HEK293 (cell line): ENCODE measurements at regions not wholly inside any gene's neighbourhood (a gene's known extent, or its start where the extent isn't known, plus 50 kb on each side); places are given as distances from the start of the nearest gene placed in this dataset.

ENCODE experiments used
- CTCF ChIA-PET: fragments of 350-600 bp; formaldehyde crosslinking; extraction: SDS; loops from one replicate; lab custom pipeline; 2021; ENCODE audit warnings: antibody characterized with exemption; lab: Yijun Ruan, JAX
- POLR2A ChIA-PET: fragments of 300-600 bp; formaldehyde crosslinking; extraction: SDS; loops from one replicate; lab custom pipeline; 2020; ENCODE audit warnings: antibody characterized with exemption, inconsistent platforms; lab: Yijun Ruan, JAX
- H3K27ac ChIP-seq: fragments of 200-500 bp; sonication (Bioruptor generic); 2 replicates; pipeline ENCODE4 v1.5.1; 2014; ENCODE audit warnings: low read depth, low read length, control low read depth, inconsistent platforms; ENCODE audit errors: extremely low read depth
- H3K36me3 ChIP-seq, 2 experiments: fragments of 200-500 bp in 1 of 2; sonication (Bioruptor generic) in 1 of 2; 1 replicate in 1 of 2; 2 replicates in 1 of 2; pipeline ENCODE4 v1.5.1; 2014 to 2017; ENCODE audit warnings: inconsistent platforms in 2 of 2, low read length in 2 of 2; ENCODE audit not compliant: control insufficient read depth in 2 of 2, insufficient read depth in 1 of 2
- H3K4me1 ChIP-seq: fragments of 200-500 bp; sonication (Bioruptor generic); 2 replicates; pipeline ENCODE4 v1.5.1; 2014; ENCODE audit warnings: mild to moderate bottlenecking, low read length, inconsistent platforms; ENCODE audit not compliant: control insufficient read depth, insufficient read depth
- H3K4me3 ChIP-seq: 2 replicates; pipeline ENCODE4 v1.5.1; 2011; ENCODE audit warnings: low read depth, mild to moderate bottlenecking, control low read depth, low read length, moderate library complexity
- H3K9me3 ChIP-seq: fragments of 200-500 bp; sonication (Bioruptor generic); 2 replicates; pipeline ENCODE4 v1.5.1; 2014; ENCODE audit warnings: low read depth, low read length, inconsistent platforms; ENCODE audit not compliant: control insufficient read depth, insufficient read depth
- KLF1 ChIP-seq: fragments of 450-650 bp; formaldehyde crosslinking; IDR thresholded peaks from 2 replicates; pipeline ENCODE4 v1.5.1; 2016; ENCODE audit warnings: missing biosample characterization, missing genetic modification characterization
- OSR2 ChIP-seq: fragments of 450-650 bp; formaldehyde crosslinking; IDR thresholded peaks from 2 replicates; pipeline ENCODE4 v1.5.1; 2016; ENCODE audit warnings: missing biosample characterization, missing genetic modification characterization
- SALL2 ChIP-seq: fragments of 450-650 bp; formaldehyde crosslinking; IDR thresholded peaks from 2 replicates; pipeline ENCODE4 v1.5.0; 2017; ENCODE audit warnings: missing biosample characterization, mild to moderate bottlenecking, missing genetic modification characterization, borderline replicate concordance
- TRIM28 ChIP-seq: IDR thresholded peaks from 2 replicates; pipeline ENCODE4 v1.6.1; 2011; ENCODE audit warnings: low read length, control low read depth, borderline replicate concordance
- YY1 ChIP-seq: fragments of 450-650 bp; formaldehyde crosslinking; IDR thresholded peaks from 2 replicates; pipeline ENCODE4 v1.5.1; 2018; ENCODE audit warnings: missing biosample characterization, missing genetic modification characterization
- ZNF112 ChIP-seq: fragments of 450-650 bp; formaldehyde crosslinking; IDR thresholded peaks from 2 replicates; pipeline ENCODE4 v1.5.0; 2017; ENCODE audit warnings: missing biosample characterization, missing genetic modification characterization
- ZNF324 ChIP-seq: fragments of 450-650 bp; formaldehyde crosslinking; IDR thresholded peaks from 2 replicates; pipeline ENCODE4 v1.5.1; 2016; ENCODE audit warnings: missing biosample characterization, missing genetic modification characterization
- ZNF341 ChIP-seq: fragments of 450-650 bp; formaldehyde crosslinking; IDR thresholded peaks from 2 replicates; pipeline ENCODE4; 2016; ENCODE audit warnings: low read depth, missing biosample characterization, missing genetic modification characterization
- ZNF624 ChIP-seq: fragments of 450-650 bp; formaldehyde crosslinking; IDR thresholded peaks from 2 replicates; pipeline ENCODE4 v1.5.1; 2017; ENCODE audit warnings: missing biosample characterization, missing genetic modification characterization
- ZNF654 ChIP-seq: fragments of 450-650 bp; formaldehyde crosslinking; IDR thresholded peaks from 2 replicates; pipeline ENCODE4 v1.5.1; 2016; ENCODE audit warnings: low read depth, missing biosample characterization, missing genetic modification characterization
- TF ChIP-seq, protein P1 (sequence below): fragments of 450-650 bp; formaldehyde crosslinking; IDR thresholded peaks from 2 replicates; pipeline ENCODE4 v1.5.0; 2017; ENCODE audit warnings: missing biosample characterization, missing genetic modification characterization, borderline replicate concordance
- TF ChIP-seq, protein P2 (sequence below): fragments of 450-650 bp; formaldehyde crosslinking; IDR thresholded peaks from 2 replicates; pipeline ENCODE4 v1.5.1; 2017; ENCODE audit warnings: missing biosample characterization, missing genetic modification characterization

DNA sequence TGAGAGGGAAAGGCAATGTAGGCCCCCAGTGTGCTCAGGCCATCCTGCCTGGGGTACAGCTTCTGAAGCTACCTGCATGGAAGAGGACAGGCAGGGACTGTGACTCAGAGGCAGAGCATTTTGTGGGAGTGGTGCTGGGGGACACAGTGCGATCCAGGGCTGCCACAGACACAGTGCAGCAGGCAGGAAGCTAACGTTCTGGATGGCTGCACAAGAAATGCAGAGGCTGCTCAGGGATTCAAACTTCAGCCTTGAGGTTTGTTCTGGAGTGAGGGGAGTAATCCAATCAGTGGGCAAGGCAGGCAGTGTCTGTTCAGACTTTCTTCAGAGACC, 648.0 kb upstream of the IGFBP3 start (continued):
- TF ChIP-seq, protein P1, sequence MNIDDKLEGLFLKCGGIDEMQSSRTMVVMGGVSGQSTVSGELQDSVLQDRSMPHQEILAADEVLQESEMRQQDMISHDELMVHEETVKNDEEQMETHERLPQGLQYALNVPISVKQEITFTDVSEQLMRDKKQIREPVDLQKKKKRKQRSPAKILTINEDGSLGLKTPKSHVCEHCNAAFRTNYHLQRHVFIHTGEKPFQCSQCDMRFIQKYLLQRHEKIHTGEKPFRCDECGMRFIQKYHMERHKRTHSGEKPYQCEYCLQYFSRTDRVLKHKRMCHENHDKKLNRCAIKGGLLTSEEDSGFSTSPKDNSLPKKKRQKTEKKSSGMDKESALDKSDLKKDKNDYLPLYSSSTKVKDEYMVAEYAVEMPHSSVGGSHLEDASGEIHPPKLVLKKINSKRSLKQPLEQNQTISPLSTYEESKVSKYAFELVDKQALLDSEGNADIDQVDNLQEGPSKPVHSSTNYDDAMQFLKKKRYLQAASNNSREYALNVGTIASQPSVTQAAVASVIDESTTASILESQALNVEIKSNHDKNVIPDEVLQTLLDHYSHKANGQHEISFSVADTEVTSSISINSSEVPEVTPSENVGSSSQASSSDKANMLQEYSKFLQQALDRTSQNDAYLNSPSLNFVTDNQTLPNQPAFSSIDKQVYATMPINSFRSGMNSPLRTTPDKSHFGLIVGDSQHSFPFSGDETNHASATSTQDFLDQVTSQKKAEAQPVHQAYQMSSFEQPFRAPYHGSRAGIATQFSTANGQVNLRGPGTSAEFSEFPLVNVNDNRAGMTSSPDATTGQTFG, result no peak

DNA sequence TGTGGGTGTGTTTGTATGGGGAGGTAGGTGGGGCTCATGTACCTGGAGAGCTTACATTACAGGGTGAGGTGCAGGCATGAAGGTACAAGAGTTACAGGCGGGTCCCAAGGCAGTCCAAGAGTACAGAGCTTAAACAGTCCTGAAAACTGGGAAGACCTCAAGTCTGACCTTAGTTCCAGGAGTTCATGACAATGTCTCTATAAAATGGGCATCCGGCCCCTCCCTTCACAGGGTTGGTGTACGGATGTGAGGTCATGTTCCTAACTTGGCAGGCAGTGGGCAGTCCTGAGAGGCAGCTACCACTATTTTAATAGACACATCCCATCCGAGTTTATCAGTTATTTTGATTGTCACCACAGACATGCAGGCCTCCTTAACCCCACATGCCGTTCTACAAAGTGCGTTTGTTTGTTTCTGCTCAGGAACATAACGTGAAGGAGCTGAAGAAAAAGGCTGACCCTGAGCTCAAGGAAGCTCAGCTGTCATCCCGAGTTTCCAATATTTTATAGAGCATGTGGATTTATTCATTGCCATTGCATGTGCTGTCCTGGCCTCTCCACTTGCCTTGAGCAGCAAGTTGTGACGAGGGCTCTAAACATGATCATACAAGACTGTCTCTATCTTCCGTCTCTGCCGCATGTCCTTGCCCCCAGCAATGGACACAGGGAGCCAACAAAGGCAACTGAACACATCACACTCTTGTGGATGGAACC, 647.5 kb upstream of the IGFBP3 start:
- H3K9me3 ChIP-seq, result no peaks in the 10 kb centered on the region
- H3K27ac ChIP-seq, result no peak overlapping the region
- H3K4me1 ChIP-seq, result no peaks in the 10 kb centered on the region; the same call in 1 of the 2 replicates
- CTCF ChIA-PET, result interaction anchor here (0.6 kb wide), 1 partner anchor 650 kb away, joined by 3 read pairs; no protein-coding TSS in a partner anchor
- no peaks in the 10 kb centered on the region for H3K36me3 ChIP-seq
- no peak overlapping the region for H3K4me3 ChIP-seq
- POLR2A ChIA-PET, result no interaction called here
- TF ChIP-seq KLF1 (tag by site-specific recombination) (no peak), ZNF324 (no peak), ZNF341 (no peak), OSR2 (tag by site-specific recombination) (no peak), ZNF112 (tag by site-specific recombination) (no peak), SALL2 (tag by site-specific recombination) (no peak), YY1 (tag by site-specific recombination) (no peak), ZNF654 (tag by site-specific recombination) (no peak), TRIM28 (no peak)

DNA sequence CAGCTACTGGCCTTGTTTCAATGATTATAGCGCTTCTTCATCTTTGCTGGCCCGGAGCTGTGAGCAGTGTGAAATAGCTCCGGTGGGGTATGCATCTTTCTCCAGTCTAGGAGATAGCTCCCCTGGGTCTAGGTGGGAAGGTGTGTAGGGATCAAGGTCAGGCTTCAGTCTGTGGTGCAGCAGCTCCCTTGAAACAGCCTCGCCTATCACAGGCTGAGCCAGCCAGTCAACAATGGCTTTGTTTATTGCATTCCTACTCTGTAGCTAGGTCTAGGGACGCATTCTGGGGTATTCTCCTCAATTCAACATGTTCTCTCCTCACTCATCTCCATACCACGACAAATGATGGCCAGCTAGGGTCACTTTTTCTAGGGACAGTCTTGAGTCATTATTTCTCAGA, 646.8 kb upstream of the IGFBP3 start:
- H3K9me3 ChIP-seq, result no peaks in the 10 kb centered on the region
- CTCF ChIA-PET, result no interaction called here
- no peaks in the 10 kb centered on the region for H3K36me3 ChIP-seq
- TF ChIP-seq, protein P1, result no peak
- no peak for TF ChIP-seq ZNF624 (tag by site-specific recombination)
- TF ChIP-seq, protein P2, sequence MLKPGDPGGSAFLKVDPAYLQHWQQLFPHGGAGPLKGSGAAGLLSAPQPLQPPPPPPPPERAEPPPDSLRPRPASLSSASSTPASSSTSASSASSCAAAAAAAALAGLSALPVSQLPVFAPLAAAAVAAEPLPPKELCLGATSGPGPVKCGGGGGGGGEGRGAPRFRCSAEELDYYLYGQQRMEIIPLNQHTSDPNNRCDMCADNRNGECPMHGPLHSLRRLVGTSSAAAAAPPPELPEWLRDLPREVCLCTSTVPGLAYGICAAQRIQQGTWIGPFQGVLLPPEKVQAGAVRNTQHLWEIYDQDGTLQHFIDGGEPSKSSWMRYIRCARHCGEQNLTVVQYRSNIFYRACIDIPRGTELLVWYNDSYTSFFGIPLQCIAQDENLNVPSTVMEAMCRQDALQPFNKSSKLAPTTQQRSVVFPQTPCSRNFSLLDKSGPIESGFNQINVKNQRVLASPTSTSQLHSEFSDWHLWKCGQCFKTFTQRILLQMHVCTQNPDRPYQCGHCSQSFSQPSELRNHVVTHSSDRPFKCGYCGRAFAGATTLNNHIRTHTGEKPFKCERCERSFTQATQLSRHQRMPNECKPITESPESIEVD (tag by site-specific recombination), result no peak
- TF ChIP-seq, all 188 proteins: peak for 0
- no peaks in the 10 kb centered on the region; the same call in 1 of the 2 replicates for H3K4me1 ChIP-seq
- POLR2A ChIA-PET, result no interaction called here
- no peak overlapping the region for H3K27ac ChIP-seq
- H3K4me3 ChIP-seq, result no peak overlapping the region
